ENCODE measurements at regions not wholly inside any gene's neighbourhood (a gene's known extent, or its start where the extent isn't known, plus 50 kb on each side); places are given as distances from the start of the nearest gene placed in this dataset.
"Not testable (repeated sequence)": the region's sequence is repeated elsewhere in the genome, so short reads cannot be mapped to it uniquely, and the experiment has no call there.

DNA sequence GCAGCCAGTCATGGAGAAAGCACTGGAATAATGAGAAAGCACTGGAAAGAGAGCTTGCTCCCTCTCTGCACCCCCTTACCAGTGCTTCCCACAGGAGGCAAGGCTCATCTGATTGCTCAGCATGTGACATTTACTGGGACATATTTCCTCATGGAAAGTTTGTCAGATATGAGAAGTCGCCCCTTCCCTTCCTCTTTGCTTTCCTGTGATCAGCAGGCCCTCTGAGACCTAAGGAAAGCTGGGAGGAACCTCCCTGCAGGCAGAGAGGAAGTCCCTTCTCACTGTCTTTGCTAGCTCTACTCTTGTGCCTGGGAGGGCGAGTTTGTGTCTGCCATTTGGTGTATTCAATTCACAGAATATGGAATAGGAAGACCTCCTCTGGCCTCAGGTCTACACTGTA, 283.8 kb downstream of the ALDH8A1 start:
- no peaks in the 10 kb centered on the region for H3K36me3 ChIP-seq (ENCODE audit: control insufficient read depth in 5 of 5, insufficient read depth in 5 of 5, low read length in 5 of 5)
- no peaks in the 10 kb centered on the region for H3K4me1 ChIP-seq (ENCODE audit: control insufficient read depth in 5 of 5, insufficient read depth in 5 of 5, low read length in 5 of 5)
- H3K9me3 ChIP-seq (ENCODE audit: control insufficient read depth in 5 of 5, low read length in 5 of 5), result no peaks in the 10 kb centered on the region
- H3K27ac ChIP-seq (ENCODE audit: low read depth, low read length), result no peak overlapping the region
- no peak overlapping the region for H3K9ac ChIP-seq (ENCODE audit: low read length in 5 of 5)
- H3K27me3 ChIP-seq (ENCODE audit: control insufficient read depth in 5 of 5, insufficient read depth in 4 of 5, low read length in 5 of 5), result no peaks in the 10 kb centered on the region
- no peak overlapping the region for H3K4me3 ChIP-seq (ENCODE audit: low read depth in 1 of 5, low read length in 5 of 5)

- H3K9me3 ChIP-seq (ENCODE audit: control insufficient read depth in 5 of 5, low read length in 5 of 5), result no peaks in the 10 kb centered on the region
- H3K9ac ChIP-seq (ENCODE audit: low read length in 5 of 5), result no peak overlapping the region
- no peaks in the 10 kb centered on the region for H3K27me3 ChIP-seq (ENCODE audit: control insufficient read depth in 5 of 5, insufficient read depth in 4 of 5, low read length in 5 of 5)
- H3K4me3 ChIP-seq (ENCODE audit: low read depth in 1 of 5, low read length in 5 of 5), result no peak overlapping the region
- H3K36me3 ChIP-seq (ENCODE audit: control insufficient read depth in 5 of 5, insufficient read depth in 5 of 5, low read length in 5 of 5), result no peaks in the 10 kb centered on the region
- no peak overlapping the region for H3K27ac ChIP-seq (ENCODE audit: low read depth, low read length)
- H3K4me1 ChIP-seq (ENCODE audit: control insufficient read depth in 5 of 5, insufficient read depth in 5 of 5, low read length in 5 of 5), result no peaks in the 10 kb centered on the region
Measured at GRCh38 chr6:134665029-134665723, 284.7 kb downstream of the ALDH8A1 start.

DNA sequence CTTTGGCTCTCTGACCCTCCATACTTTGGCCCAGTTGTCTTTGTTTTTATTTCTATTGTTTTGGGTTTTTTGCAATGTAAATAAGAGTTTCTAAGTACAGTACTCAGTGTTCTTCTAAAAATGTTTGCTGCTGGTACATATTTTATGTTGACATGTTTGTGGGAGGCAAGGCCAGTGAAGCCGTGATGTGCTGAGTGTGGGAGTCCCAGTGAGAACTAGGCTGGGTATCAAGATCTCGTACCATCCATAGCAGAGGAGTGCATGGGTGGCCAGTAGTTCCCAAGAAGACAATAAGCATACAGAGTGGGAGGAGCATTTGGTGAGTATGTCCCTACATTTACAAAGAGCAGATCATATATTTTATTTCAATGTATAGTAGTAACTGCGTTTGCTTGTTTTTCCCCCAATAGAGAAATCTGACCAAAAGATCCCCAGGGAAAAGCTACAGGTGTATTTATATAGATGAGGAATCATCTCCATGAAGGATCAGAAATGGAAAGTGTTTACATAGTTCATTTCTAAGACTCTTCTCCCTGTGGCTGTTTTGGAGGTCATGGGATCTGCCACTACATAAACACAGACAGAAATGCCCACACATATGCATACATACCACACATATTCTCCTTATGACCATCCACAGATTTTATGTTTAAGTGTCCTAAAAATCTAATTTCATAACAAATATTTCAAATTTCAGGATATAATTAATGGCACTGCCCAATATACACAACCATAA, 285.9 kb downstream of the ALDH8A1 start:
- Histone ChIP-seq H3K4me3 (ENCODE audit: low read depth in 1 of 5, low read length in 5 of 5) (no peak overlapping the region), H3K27ac (ENCODE audit: low read depth, low read length) (no peak overlapping the region)

GRCh38 chr6:134663356-134663755, 286.5 kb downstream of the ALDH8A1 start:
- Histone ChIP-seq H3K4me1 (ENCODE audit: control insufficient read depth in 5 of 5, insufficient read depth in 5 of 5, low read length in 5 of 5) (no peaks in the 10 kb centered on the region), H3K36me3 (ENCODE audit: control insufficient read depth in 5 of 5, insufficient read depth in 5 of 5, low read length in 5 of 5) (no peaks in the 10 kb centered on the region), H3K9ac (ENCODE audit: low read length in 5 of 5) (no peak overlapping the region), H3K4me3 (ENCODE audit: low read depth in 1 of 5, low read length in 5 of 5) (no peak overlapping the region), H3K9me3 (ENCODE audit: control insufficient read depth in 5 of 5, low read length in 5 of 5) (no peaks in the 10 kb centered on the region), H3K27ac (ENCODE audit: low read depth, low read length) (no peak overlapping the region), H3K27me3 (ENCODE audit: control insufficient read depth in 5 of 5, insufficient read depth in 4 of 5, low read length in 5 of 5) (no peaks in the 10 kb centered on the region)

More for the DNA sequence above, 285.9 kb downstream of the ALDH8A1 start:
- Histone ChIP-seq H3K9ac (ENCODE audit: low read length in 5 of 5) (no peak overlapping the region), H3K36me3 (ENCODE audit: control insufficient read depth in 5 of 5, insufficient read depth in 5 of 5, low read length in 5 of 5) (no peaks in the 10 kb centered on the region), H3K4me1 (ENCODE audit: control insufficient read depth in 5 of 5, insufficient read depth in 5 of 5, low read length in 5 of 5) (no peaks in the 10 kb centered on the region), H3K9me3 (ENCODE audit: control insufficient read depth in 5 of 5, low read length in 5 of 5) (no peaks in the 10 kb centered on the region), H3K27me3 (ENCODE audit: control insufficient read depth in 5 of 5, insufficient read depth in 4 of 5, low read length in 5 of 5) (no peaks in the 10 kb centered on the region)

GRCh38 chr6:134662077-134662700, 287.7 kb downstream of the ALDH8A1 start:
- Histone ChIP-seq H3K9ac (ENCODE audit: low read length in 5 of 5) (no peak overlapping the region), H3K27me3 (ENCODE audit: control insufficient read depth in 5 of 5, insufficient read depth in 4 of 5, low read length in 5 of 5) (no peaks in the 10 kb centered on the region), H3K4me3 (ENCODE audit: low read depth in 1 of 5, low read length in 5 of 5) (no peak overlapping the region), H3K36me3 (ENCODE audit: control insufficient read depth in 5 of 5, insufficient read depth in 5 of 5, low read length in 5 of 5) (no peaks in the 10 kb centered on the region), H3K9me3 (ENCODE audit: control insufficient read depth in 5 of 5, low read length in 5 of 5) (no peaks in the 10 kb centered on the region), H3K27ac (ENCODE audit: low read depth, low read length) (no peak overlapping the region), H3K4me1 (ENCODE audit: control insufficient read depth in 5 of 5, insufficient read depth in 5 of 5, low read length in 5 of 5) (no peaks in the 10 kb centered on the region)

DNA sequence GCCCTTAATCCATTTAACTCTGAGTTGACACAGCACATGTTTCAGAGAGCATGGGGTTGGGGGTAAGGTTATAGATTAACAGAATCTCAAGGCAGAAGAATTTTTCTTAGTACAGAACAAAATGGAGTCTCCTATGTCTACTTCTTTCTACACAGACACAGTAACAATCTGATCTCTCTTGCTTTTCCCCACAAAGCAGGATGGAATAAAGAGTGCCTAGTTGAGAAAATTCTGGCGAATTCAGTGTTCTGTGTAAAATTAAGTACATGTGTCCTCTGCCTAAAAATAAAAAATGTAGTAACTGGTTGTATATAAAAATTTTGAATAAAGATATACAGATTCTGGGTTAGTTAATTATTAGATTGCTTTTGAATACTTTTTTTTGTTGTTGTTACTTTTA, 290.0 kb downstream of the ALDH8A1 start:
- H3K4me3 ChIP-seq (ENCODE audit: low read depth in 1 of 5, low read length in 5 of 5); H3K9ac ChIP-seq (ENCODE audit: low read length in 5 of 5); H3K27ac ChIP-seq (ENCODE audit: low read depth, low read length); H3K4me1 ChIP-seq (ENCODE audit: control insufficient read depth in 5 of 5, insufficient read depth in 5 of 5, low read length in 5 of 5); H3K9me3 ChIP-seq (ENCODE audit: control insufficient read depth in 5 of 5, low read length in 5 of 5); H3K36me3 ChIP-seq (ENCODE audit: control insufficient read depth in 5 of 5, insufficient read depth in 5 of 5, low read length in 5 of 5); H3K27me3 ChIP-seq (ENCODE audit: control insufficient read depth in 5 of 5, insufficient read depth in 4 of 5, low read length in 5 of 5): not testable (repeated sequence)

DNA sequence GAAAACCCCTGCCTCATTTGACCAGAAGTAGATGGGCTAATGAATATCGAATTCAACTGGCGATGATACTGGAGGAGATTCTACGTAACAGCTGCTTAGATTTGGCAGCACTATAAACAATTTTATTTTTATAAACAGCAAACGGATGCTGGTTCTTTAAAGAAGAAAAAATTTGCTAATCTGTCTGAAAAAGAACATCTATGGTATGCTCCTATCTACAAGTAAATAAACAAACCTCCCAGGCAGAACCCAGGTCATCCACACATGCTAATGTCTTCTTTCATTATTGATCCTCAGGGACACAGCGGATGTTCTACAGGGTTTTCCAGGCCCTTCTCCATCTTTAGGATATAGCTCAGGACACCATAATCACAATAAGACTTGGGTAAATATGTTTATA, 291.3 kb downstream of the ALDH8A1 start:
- Histone ChIP-seq H3K9ac (ENCODE audit: low read length in 5 of 5) (no peak overlapping the region), H3K4me3 (ENCODE audit: low read depth in 1 of 5, low read length in 5 of 5) (no peak overlapping the region), H3K27me3 (ENCODE audit: control insufficient read depth in 5 of 5, insufficient read depth in 4 of 5, low read length in 5 of 5) (no peaks in the 10 kb centered on the region), H3K9me3 (ENCODE audit: control insufficient read depth in 5 of 5, low read length in 5 of 5) (no peaks in the 10 kb centered on the region), H3K27ac (ENCODE audit: low read depth, low read length) (no peak overlapping the region), H3K4me1 (ENCODE audit: control insufficient read depth in 5 of 5, insufficient read depth in 5 of 5, low read length in 5 of 5) (peaks cover 0 to 2% (median 0%) of the 10 kb centered on the region in 5 donors), H3K36me3 (ENCODE audit: control insufficient read depth in 5 of 5, insufficient read depth in 5 of 5, low read length in 5 of 5) (no peaks in the 10 kb centered on the region)

DNA sequence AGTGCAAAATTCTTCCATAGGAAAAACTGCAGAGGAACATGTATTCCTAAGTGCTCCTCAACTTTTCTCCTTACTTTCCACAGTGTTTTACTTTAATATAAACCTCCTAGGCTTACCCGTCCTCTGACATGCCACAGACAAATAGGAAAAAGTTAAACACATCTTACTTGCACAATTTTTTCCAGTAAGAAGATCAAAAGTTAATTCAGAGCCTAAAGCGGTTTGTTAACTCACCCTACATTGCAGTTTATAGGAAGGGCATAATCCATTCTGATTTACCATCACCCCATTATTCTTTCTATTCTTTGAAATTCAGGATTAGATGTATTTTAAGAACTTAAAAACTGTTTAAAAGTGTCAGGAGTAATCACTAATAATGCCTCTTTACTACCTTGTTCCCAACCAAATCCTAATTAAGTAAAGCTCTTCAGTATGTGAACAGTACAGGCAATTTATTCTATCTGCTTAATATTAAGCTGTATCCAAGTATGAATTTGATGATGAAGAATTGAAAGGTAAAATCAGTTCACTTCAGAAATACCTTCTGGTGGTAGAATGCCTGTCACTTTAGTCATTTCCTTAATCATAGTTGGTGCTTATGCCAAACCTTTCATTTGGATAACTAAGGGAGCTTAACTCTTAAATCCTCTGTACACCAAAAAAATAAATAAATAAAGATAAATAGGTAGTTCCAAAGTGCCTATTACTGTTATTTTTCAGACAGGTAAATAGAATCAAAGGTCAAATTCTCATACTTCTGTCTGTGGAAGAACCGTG, 292.0 kb downstream of the ALDH8A1 start:
- Histone ChIP-seq H3K4me1 (ENCODE audit: control insufficient read depth in 5 of 5, insufficient read depth in 5 of 5, low read length in 5 of 5) (peaks cover 0 to 2% (median 0%) of the 10 kb centered on the region in 5 donors), H3K27me3 (ENCODE audit: control insufficient read depth in 5 of 5, insufficient read depth in 4 of 5, low read length in 5 of 5) (no peaks in the 10 kb centered on the region), H3K4me3 (ENCODE audit: low read depth in 1 of 5, low read length in 5 of 5) (no peak overlapping the region), H3K9me3 (ENCODE audit: control insufficient read depth in 5 of 5, low read length in 5 of 5) (no peaks in the 10 kb centered on the region), H3K36me3 (ENCODE audit: control insufficient read depth in 5 of 5, insufficient read depth in 5 of 5, low read length in 5 of 5) (no peaks in the 10 kb centered on the region), H3K27ac (ENCODE audit: low read depth, low read length) (no peak overlapping the region), H3K9ac (ENCODE audit: low read length in 5 of 5) (no peak overlapping the region)

GRCh38 chr6:134657343-134657742, 292.6 kb downstream of the ALDH8A1 start:
- no peak overlapping the region for H3K9ac ChIP-seq (ENCODE audit: low read length in 5 of 5)
- H3K27me3 ChIP-seq (ENCODE audit: control insufficient read depth in 5 of 5, insufficient read depth in 4 of 5, low read length in 5 of 5), result no peaks in the 10 kb centered on the region
- H3K36me3 ChIP-seq (ENCODE audit: control insufficient read depth in 5 of 5, insufficient read depth in 5 of 5, low read length in 5 of 5), result no peaks in the 10 kb centered on the region
- no peaks in the 10 kb centered on the region for H3K9me3 ChIP-seq (ENCODE audit: control insufficient read depth in 5 of 5, low read length in 5 of 5)
- H3K27ac ChIP-seq (ENCODE audit: low read depth, low read length), result no peak overlapping the region
- no peak overlapping the region for H3K4me3 ChIP-seq (ENCODE audit: low read depth in 1 of 5, low read length in 5 of 5)
- peaks cover 0 to 2% (median 0%) of the 10 kb centered on the region in 5 donors for H3K4me1 ChIP-seq (ENCODE audit: control insufficient read depth in 5 of 5, insufficient read depth in 5 of 5, low read length in 5 of 5)

DNA sequence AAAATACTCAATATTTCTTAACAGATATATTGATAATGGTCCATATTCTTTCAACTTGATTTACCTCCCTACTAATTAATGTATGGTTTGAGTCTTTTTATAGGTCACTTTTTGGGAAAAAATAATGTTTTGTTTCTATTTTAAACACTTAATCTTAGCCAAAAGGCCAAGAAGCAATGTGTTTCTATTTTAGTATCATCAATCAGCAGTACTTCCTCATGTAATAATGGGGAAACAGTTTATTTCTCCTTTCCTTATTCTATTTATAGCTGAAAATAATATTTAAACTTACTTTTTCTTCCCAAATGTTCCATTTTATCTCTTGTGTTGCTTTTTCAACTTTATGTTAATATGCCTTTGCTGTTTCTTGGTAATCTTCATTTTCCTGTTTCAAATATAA, 295.1 kb downstream of the ALDH8A1 start:
- H3K9me3 ChIP-seq (ENCODE audit: control insufficient read depth in 5 of 5, low read length in 5 of 5), result no peaks in the 10 kb centered on the region
- H3K36me3 ChIP-seq (ENCODE audit: control insufficient read depth in 5 of 5, insufficient read depth in 5 of 5, low read length in 5 of 5), result no peaks in the 10 kb centered on the region
- H3K27me3 ChIP-seq (ENCODE audit: control insufficient read depth in 5 of 5, insufficient read depth in 4 of 5, low read length in 5 of 5), result no peaks in the 10 kb centered on the region
- peaks cover 0 to 2% (median 0%) of the 10 kb centered on the region in 5 donors for H3K4me1 ChIP-seq (ENCODE audit: control insufficient read depth in 5 of 5, insufficient read depth in 5 of 5, low read length in 5 of 5)
- H3K27ac ChIP-seq (ENCODE audit: low read depth, low read length), result no peak overlapping the region
- no peak overlapping the region for H3K4me3 ChIP-seq (ENCODE audit: low read depth in 1 of 5, low read length in 5 of 5)
- H3K9ac ChIP-seq (ENCODE audit: low read length in 5 of 5), result no peak overlapping the region

Measured in subcutaneous abdominal adipose tissue (tissue), 5 donors.